GM19397 (cell line): ENCODE measurements at regions not wholly inside any gene's neighbourhood (a gene's known extent, or its start where the extent isn't known, plus 50 kb on each side); places are given as distances from the start of the nearest gene placed in this dataset.
A peak's percentile ranks its signal among the peaks of the same experiment; 100 is the strongest.
"Not testable (repeated sequence)": the region's sequence is repeated elsewhere in the genome, so short reads cannot be mapped to it uniquely, and the experiment has no call there.

Experiments used
- ATAC-seq: cut with Tn5 transposase; IDR thresholded peaks from one replicate; pipeline ENCODE4 v1.9.1; 2021; ENCODE audit warnings: mild to moderate bottlenecking, moderate library complexity; ENCODE audit not compliant: unreplicated experiment

- ATAC-seq = no peak
Observed at GRCh38 chr7:90053094-90053493, 101.2 kb upstream of the STEAP1 start.

GRCh38 chr7:90061077-90061476 lies 93.2 kb upstream of the STEAP1 start:
- ATAC-seq = no peak

- ATAC-seq = no peak
Observed at GRCh38 chr7:90064370-90064769, 89.9 kb upstream of the STEAP1 start.

GRCh38 chr7:90067171-90067570 lies 87.1 kb upstream of the STEAP1 start:
- ATAC-seq = no peak

GRCh38 chr7:90070238-90070637 lies 84.0 kb upstream of the STEAP1 start:
- ATAC-seq = not testable (repeated sequence)

- no peak for ATAC-seq
Observed at GRCh38 chr7:90078921-90079320, 75.3 kb upstream of the STEAP1 start.

GRCh38 chr7:90081621-90082020 lies 72.6 kb upstream of the STEAP1 start:
- ATAC-seq = no peak

GRCh38 chr7:90092506-90092905 lies 61.8 kb upstream of the STEAP1 start:
- ATAC-seq = peak; percentile 60

- no peak for ATAC-seq
Observed at GRCh38 chr7:90094030-90094429, 60.2 kb upstream of the STEAP1 start.
